ENCODE measurements at regions not wholly inside any gene's neighbourhood (a gene's known extent, or its start where the extent isn't known, plus 50 kb on each side); places are given as distances from the start of the nearest gene placed in this dataset.

GRCh38 chr6:109242029-109242428 lies 140.2 kb downstream of the CD164 start:
- TF ChIP-seq POLR2A (IDR thresholded peaks at IDR 0.05; ENCODE audit: low read length) (no peak), GATA1 (IDR thresholded peaks at IDR 0.05; ENCODE audit: low read depth, low read length) (no peak)
